ENCODE measurements at regions not wholly inside any gene's neighbourhood (a gene's known extent, or its start where the extent isn't known, plus 50 kb on each side); places are given as distances from the start of the nearest gene placed in this dataset.

- DNase-seq (ENCODE audit: low spot score) = no peak
Measured at GRCh38 chr6:146865756-146866379, 267.1 kb downstream of the ADGB start.

DNA sequence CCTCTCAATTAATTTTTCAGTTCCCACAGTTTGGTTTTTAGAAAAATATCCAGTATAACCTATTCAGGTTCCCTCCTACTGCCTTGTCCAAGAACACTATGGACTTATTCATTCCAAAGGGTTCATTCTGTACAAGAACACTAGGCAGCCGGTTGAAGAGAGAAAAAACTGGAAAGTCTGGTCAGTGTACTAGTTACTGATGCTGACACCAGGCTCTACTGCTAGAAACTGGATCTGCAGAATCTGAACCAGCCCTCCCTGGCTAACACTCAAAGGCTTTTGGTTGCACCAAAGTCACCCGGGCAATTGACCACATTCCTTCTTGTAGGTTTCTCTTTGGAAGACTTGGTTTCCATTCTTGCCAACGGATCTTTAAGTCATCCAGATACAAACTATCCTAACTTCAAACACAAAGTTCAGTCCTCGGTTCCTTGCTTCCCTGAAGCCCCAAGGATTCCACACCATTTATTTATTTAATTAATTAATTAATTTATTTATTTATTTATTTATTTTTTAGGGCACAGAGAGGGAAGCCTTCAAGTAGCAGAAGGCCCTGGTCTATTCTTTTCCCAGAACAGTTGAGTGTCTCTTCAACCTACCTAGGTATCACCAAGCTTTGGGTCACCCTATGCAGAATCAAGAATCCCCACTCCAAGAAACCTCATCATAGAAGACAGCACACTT is 268.1 kb downstream of the ADGB start:
- DNase-seq (ENCODE audit: low spot score) = no peak

DNA sequence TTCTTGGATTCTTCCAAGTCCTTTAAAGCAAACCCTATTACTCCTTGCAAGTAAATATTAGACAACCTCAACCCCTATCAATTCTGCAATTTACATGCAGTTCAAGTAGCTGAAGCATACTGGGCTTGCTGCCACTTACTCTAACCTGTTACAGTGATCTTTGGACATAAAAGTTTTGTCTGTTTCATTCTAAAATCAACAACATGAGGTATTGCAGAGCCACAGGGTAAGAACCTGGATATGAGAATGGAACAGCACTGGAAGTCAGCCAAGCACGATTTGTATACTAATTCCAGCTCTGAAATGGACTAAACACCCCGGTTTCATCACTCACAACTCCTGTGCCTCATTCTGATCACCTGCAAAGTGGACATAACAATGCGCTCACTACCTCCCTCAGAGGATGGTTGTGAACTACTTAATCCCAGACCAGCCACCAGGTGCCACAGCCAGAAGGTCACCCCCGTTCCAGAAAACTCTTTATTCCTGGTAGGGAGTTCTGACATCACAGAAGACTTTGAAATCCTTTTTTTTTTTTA is 270.0 kb downstream of the ADGB start:
- DNase-seq (ENCODE audit: low spot score) = no peak

DNA sequence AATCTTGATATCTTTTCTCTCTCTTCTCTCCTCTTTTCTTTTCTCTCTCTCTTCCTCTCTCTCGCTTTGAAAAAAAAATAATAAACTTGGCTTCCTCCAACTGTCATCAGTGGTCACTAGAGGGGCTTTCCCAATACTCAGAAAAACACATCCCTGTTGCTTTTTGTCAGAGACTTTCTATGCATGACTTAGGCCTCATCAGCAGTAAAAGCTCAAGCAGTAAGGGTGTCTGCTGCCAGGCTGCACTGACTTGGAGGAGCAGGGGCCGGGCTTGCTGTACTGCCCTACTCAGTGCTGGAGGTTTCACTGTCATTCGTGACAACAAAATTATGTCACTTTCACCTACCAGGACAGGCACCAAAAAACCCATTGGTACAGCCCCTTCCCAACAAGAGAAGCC is 272.0 kb downstream of the ADGB start:
- DNase-seq (ENCODE audit: low spot score) = no peak

GRCh38 chr6:146871611-146872425 is 273.0 kb downstream of the ADGB start:
- DNase-seq (ENCODE audit: low spot score) = no peak

- DNase-seq (ENCODE audit: low spot score) = no peak
Measured at GRCh38 chr6:146872426-146872785, 273.6 kb downstream of the ADGB start.

GRCh38 chr6:146874278-146875018 is 275.7 kb downstream of the ADGB start:
- no peak for DNase-seq (ENCODE audit: low spot score)

DNA sequence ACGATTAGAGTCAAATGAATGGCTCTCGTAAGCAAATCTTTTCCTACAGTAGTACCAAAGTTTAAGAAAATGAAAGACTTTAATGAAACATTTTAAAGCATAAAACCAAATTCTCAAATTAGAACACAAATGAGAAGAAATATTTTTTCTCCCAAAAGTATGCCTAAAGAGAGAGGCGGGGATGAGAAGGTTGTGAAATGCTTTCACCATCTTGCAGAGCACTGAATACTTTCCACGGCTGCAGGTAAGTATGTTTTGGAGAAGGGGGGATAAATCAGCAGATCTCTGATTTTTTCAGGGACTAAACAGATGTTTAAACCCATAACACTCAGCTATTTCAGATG is 277.1 kb downstream of the ADGB start:
- DNase-seq (ENCODE audit: low spot score) = no peak

GRCh38 chr6:146876271-146877151 is 277.7 kb downstream of the ADGB start:
- DNase-seq (ENCODE audit: low spot score) = no peak

DNA sequence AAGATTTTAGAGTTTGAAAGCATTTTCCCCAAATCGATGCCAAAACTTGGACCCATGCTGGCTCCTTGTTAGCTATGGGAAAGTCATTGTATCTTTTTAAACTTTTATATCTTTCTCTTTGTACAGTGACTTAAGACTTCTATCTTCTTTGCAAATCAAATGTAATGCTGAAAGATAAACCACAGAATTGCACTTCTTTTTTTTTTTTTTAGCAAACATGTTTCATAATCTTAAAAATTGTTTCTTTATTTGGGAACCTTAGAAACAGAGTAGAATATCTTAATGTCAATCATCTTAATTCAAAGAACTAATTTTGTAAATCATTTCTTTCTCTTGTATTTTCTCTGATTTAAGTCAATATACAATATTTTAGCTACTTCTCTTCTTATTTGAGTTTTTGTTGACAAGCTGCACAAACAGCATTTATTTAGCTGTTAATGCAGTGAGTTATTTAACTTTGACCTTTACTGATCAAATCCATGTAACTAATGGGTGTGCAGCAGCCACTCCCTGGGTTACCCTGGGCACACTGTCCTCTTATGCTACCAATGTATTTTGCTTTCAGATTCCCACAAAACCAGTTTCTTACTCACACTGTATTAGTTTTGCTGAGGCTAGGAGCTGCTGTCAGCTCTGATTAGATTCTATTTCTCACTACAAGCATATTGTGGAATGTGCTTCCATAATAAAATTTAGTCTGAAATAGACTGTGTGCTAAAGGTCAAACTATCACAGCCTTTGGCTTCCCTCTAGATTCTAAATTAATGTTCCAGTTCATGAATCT is 279.6 kb downstream of the ADGB start:
- DNase-seq (ENCODE audit: low spot score) = no peak

DNA sequence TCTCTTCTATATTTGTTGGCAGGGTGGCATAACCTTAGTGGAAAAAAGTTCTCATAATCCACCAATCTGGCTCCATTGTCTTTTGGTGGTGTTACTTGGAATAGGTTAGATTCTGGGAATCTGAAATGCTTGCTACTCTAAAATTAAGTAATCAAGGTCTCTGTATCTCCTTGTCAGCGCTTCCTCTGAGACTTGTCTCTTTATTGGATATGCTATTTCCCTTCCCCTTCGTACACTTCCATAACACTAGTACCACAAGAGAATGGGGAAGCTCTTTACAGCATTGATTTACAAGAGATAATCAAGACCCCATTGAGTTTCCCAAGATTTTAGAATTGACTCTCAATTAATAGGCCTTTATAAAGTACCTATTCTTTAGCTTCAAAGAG is 280.2 kb downstream of the ADGB start:
- DNase-seq (ENCODE audit: low spot score) = no peak

GRCh38 chr6:146879406-146880117 is 280.8 kb downstream of the ADGB start:
- DNase-seq (ENCODE audit: low spot score) = no peak

DNA sequence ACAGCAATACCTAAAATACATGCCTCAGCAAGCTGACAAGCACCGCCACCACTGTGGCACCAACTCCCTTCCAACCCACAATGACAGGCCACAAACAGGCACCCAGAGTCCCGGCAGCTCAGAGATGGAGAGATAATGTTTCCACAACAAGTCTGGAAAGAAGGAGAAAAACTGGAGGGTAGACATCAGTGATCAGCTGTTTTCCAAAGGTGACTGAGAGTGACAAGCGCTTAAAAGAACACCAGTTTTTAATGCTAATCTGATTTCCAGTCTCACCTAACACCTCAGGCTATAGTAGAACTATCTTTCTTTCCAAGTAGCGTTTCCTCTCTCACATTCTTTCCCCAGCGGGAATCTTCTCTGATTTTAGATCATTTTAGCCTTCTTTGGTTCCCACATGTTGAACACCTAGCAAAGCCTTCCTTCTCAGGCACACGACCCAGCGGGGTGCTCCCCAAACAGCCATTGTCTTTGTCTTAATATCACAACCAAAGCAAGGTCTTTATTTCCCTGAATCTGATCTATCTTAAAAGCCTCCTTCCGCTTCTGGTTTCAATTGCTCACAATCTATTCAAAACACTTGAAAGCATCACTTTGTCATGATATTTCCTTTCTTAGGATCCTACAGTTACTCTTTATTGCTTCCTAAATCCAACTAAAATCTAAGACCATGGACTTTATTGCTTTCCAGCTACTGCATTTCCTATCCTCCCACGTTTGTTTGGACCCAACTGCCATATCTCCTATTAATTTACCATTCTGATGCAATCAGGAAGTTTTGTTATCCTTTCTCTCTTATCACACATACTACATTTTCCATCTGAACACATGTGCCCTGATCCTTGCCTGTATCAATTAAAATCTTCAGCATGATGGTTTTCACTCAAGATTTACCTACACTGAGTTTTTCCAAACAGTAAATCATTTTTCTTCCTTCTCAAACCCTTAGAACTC is 282.7 kb downstream of the ADGB start:
- DNase-seq (ENCODE audit: low spot score) = no peak

DNA sequence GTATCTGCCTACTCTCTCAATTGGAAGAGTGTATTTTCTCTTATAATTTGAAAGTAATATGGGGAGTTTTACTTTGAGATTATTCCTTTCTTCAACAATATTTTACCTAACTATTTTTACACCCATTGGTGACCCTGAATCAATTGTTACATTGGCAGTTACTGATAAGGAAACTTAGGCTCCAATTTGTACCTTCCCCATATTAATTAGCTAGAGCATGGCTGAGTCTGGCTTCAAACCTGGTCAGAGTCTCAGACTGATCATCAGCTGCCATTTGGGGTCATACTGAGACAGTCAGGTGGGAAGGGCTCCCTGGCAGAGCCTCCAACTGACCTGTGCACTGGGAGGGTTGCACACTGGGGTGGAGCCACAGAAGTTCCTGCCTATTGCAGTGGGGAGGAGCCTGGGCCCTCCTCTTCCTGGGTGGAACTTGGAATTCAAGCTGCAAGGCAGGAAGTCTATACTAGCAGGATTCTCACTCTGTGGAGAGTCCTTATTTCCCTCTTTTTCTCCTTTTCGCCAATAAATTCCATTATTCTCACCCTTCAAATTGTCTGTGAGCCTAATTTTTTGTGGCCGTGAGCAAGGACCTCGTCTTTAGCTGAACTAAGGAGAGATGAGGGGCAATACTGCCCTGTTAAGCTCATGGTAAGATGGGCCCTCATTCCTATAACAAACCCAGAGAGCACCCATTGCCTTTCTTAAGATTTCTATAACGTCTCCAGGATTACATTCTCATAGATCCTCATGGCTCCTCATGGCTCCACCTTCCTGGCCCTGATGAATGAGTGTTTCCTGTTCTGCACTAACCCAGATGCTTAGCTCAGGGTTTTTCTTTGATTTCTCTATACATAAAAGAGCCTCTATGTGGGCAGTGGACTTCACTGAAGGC is 285.1 kb downstream of the ADGB start:
- no peak for DNase-seq (ENCODE audit: low spot score)

GRCh38 chr6:146884728-146885127 is 286.0 kb downstream of the ADGB start:
- DNase-seq (ENCODE audit: low spot score) = no peak

DNA sequence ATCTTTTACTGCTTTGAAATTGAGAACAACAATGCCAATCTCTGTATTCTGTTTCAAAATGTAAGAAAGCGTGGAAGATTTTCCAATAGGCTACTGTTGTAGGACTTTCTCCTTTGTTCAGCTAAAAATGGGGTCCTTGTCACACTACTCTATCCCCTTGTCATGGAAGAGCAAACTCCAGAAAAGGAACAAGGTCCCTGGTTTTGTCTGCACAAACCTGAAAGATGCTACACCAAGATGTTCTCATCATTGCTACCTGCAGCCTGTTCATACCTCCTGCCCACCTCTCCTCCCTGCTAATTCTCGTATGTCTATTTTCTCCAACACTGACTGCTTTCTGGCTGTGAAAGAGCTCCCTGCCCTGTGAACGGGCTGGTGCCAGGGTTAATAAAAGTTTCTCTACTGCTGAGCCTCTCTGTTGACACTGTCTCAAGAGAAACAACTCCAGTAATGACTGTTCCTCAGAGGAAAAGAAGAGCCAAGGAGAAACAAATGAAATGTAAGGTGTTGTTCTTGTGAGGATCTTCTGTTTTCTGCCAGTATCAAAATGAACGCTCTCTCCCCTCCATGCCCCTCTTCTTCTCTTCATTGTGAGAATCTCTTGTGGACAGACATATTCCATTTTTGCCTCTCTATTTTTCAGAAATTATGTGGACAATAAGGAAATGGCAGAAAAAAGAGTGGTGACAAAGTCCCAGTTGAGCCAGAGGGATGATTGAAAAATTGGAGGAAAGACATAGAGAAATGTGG is 287.1 kb downstream of the ADGB start:
- no peak for DNase-seq (ENCODE audit: low spot score)
